GM12878 (cell line): ENCODE measurements at regions not wholly inside any gene's neighbourhood (a gene's known extent, or its start where the extent isn't known, plus 50 kb on each side); places are given as distances from the start of the nearest gene placed in this dataset.
"Not testable (repeated sequence)": the region's sequence is repeated elsewhere in the genome, so short reads cannot be mapped to it uniquely, and the experiment has no call there.

Experiments used
- ATAC-seq: fragments of 200-7000 bp; cut with Tn5 transposase; 3 replicates; pipeline ENCODE4 v1.9.1; 2020; ENCODE audit warnings: mild to moderate bottlenecking, moderate library complexity
- BruUV-seq: library from RNA; stranded (reverse); fragments of 400-500 nt; replicated peaks from 2 replicates; lab custom pipeline; 2021; lab: Mats Ljungman, UMichigan
- CTCF ChIA-PET: fragments of 300-600 bp; sonication (Branson Sonifier 250); formaldehyde crosslinking; extraction: SDS; loops from one replicate; lab custom pipeline; 2021; ENCODE audit warnings: inconsistent platforms; lab: Yijun Ruan, JAX
- POLR2A ChIA-PET: fragments of 350-600 bp; formaldehyde crosslinking; extraction: SDS; loops from one replicate; lab custom pipeline; 2021; ENCODE audit warnings: inconsistent platforms; lab: Charles Lee
- RAD21 ChIA-PET: fragments of 300-600 bp; sonication (Branson Sonifier 250); formaldehyde crosslinking; loops from one replicate; lab custom pipeline; 2023; ENCODE audit warnings: antibody characterized with exemption; ENCODE audit not compliant: unreplicated experiment; lab: Charles Lee
- SMC1A ChIA-PET: fragments of 300-600 bp; sonication (Branson Sonifier 250); formaldehyde crosslinking; loops from one replicate; lab custom pipeline; 2023; ENCODE audit not compliant: unreplicated experiment, uncharacterized antibody; lab: Charles Lee
- DNase-seq: peaks from one replicate; pipeline ENCODE4 v3.0.0-alpha.2; 2011; ENCODE audit warnings: low read depth, low spot score
- FAIRE-seq: peaks from 3 replicates; lab custom pipeline; 2011; peaks lifted over from hg19 to GRCh38; lab: Jason Lieb, UNC
- H2AFZ ChIP-seq: 2 replicates; pipeline ENCODE4 v1.6.0; 2011; ENCODE audit warnings: low read depth, low read length, control low read depth; ENCODE audit not compliant: control insufficient read depth
- H3K27ac ChIP-seq: 2 replicates; pipeline ENCODE4 v1.5.1; 2011; ENCODE audit warnings: control low read depth; ENCODE audit not compliant: control insufficient read depth, insufficient read depth
- H3K27me3 ChIP-seq, 2 experiments: replicated peaks in 1 of 2; 2 replicates each; pipeline versions ENCODE4 v1.6.0 to v1.6.1; 2011; ENCODE audit warnings: low read length in 1 of 2; ENCODE audit not compliant: control insufficient read depth in 2 of 2, insufficient read depth in 2 of 2
- H3K36me3 ChIP-seq, 2 experiments: 2 replicates each; pipeline ENCODE4 v1.5.1; 2011; ENCODE audit warnings: low read length in 1 of 2; ENCODE audit not compliant: control insufficient read depth in 2 of 2, insufficient read depth in 2 of 2
- H3K4me1 ChIP-seq: 2 replicates; pipeline ENCODE4 v1.6.1; 2011; ENCODE audit warnings: mild to moderate bottlenecking, low read length, moderate library complexity, mixed read lengths; ENCODE audit not compliant: control insufficient read depth, insufficient read depth
- H3K4me2 ChIP-seq: 2 replicates; pipeline ENCODE4 v1.6.0; 2011; ENCODE audit warnings: control low read depth; ENCODE audit not compliant: control insufficient read depth, insufficient read depth
- H3K4me3 ChIP-seq: fragments of 200-600 bp; sonication (generic); 2 replicates; pipeline ENCODE4 v1.5.1; 2016
- H3K79me2 ChIP-seq: 2 replicates; pipeline ENCODE4 v1.6.0; 2011; ENCODE audit warnings: low read length; ENCODE audit not compliant: control insufficient read depth, insufficient read depth
- H3K9ac ChIP-seq: 2 replicates; pipeline ENCODE4 v1.8.0; 2011; ENCODE audit warnings: low read length, control low read depth, mixed read lengths; ENCODE audit not compliant: control insufficient read depth, insufficient read depth
- H3K9me3 ChIP-seq: replicated peaks from 3 replicates; pipeline ENCODE4 v1.5.1; 2011; ENCODE audit warnings: mild to moderate bottlenecking, low read length; ENCODE audit not compliant: control insufficient read depth, insufficient read depth
- H4K20me1 ChIP-seq: 2 replicates; pipeline ENCODE4 v1.6.0; 2011; ENCODE audit not compliant: control insufficient read depth, insufficient read depth
- ASH2L ChIP-seq: fragments of 300-600, 200-600 bp; sonication (generic); IDR thresholded peaks from 2 replicates; pipeline ENCODE4 v1.6.1; 2017; ENCODE audit warnings: low read depth, mild to moderate bottlenecking, borderline replicate concordance
- ATF7 ChIP-seq: fragments of 450-650 bp; IDR thresholded peaks from 2 replicates; pipeline ENCODE4 v1.6.1; 2016; ENCODE audit warnings: low read depth, mild to moderate bottlenecking
- BCLAF1 ChIP-seq: fragments of 450-650 bp; IDR thresholded peaks from 2 replicates; pipeline ENCODE4 v1.6.1; 2017; ENCODE audit warnings: antibody characterized with exemption, mild to moderate bottlenecking, moderate library complexity
- CHD1 ChIP-seq: IDR thresholded peaks from 2 replicates; pipeline ENCODE4 v1.6.1; 2012; ENCODE audit warnings: low read depth, low read length, improper control_type of control experiment
- NR2C2 ChIP-seq: IDR thresholded peaks from 2 replicates; pipeline ENCODE4 v1.6.1; 2011; ENCODE audit warnings: borderline replicate concordance, low read depth; ENCODE audit not compliant: control insufficient read depth, insufficient read length
- WGBS: methylation state at CpG from one replicate; pipeline ENCODE4 v1.1.6; 2016; ENCODE audit warnings: low lambda C conversion rate; ENCODE audit not compliant: insufficient replicate concordance, insufficient coverage; ENCODE audit errors: missing lambda C conversion rate; 5-methylcytosine and 5-hydroxymethylcytosine counted together
- in situ Hi-C: fragments of 300-500 bp; cut with MboI; formaldehyde crosslinking; loops from 9 replicates; pipeline ENCODE4 v1.14.3; 2018; ENCODE audit warnings: mixed read lengths
- intact Hi-C: fragments of 100-400 bp; cut with micrococcal nuclease; formaldehyde crosslinking; loops from one replicate; pipeline ENCODE4 v1.14.2; 2022; ENCODE audit not compliant: unreplicated experiment

- H3K4me3 ChIP-seq, intact Hi-C loops, DNase-seq, SMC1A ChIA-PET, H4K20me1 ChIP-seq, FAIRE-seq, H3K4me2 ChIP-seq, CTCF ChIA-PET, H3K79me2 ChIP-seq, RAD21 ChIA-PET, in situ Hi-C loops, ATAC-seq, H3K27ac ChIP-seq, H3K4me1 ChIP-seq, BruUV-seq, POLR2A ChIA-PET, H3K9ac ChIP-seq, H2AFZ ChIP-seq, H3K27me3 ChIP-seq, H3K9me3 ChIP-seq, H3K36me3 ChIP-seq: not testable (repeated sequence)
- no CpG with 5 or more reads among the region's 4 CpGs for whole genome bisulfite sequencing
These were observed 1121.1 kb downstream of the TSPY10 start for GRCh38 chrY:10648813-10649212.

- H3K27ac ChIP-seq, H3K36me3 ChIP-seq, H2AFZ ChIP-seq, SMC1A ChIA-PET, DNase-seq, H3K4me3 ChIP-seq, BruUV-seq, RAD21 ChIA-PET, H3K9ac ChIP-seq, intact Hi-C loops, H4K20me1 ChIP-seq, H3K4me1 ChIP-seq, CTCF ChIA-PET, H3K9me3 ChIP-seq, POLR2A ChIA-PET, in situ Hi-C loops, FAIRE-seq, H3K27me3 ChIP-seq, H3K79me2 ChIP-seq, ATAC-seq, H3K4me2 ChIP-seq: not testable (repeated sequence)
- no CpG with 5 or more reads among the region's 3 CpGs for WGBS
These were observed 1129.4 kb downstream of the TSPY10 start for GRCh38 chrY:10657120-10657519.

- RAD21 ChIA-PET, result no interaction called here
- Histone ChIP-seq H3K9me3 (no peaks in the 10 kb centered on the region; the same call in 1 of the 3 replicates), H3K9ac (no peak overlapping the region), H3K4me2 (no peak overlapping the region), H2AFZ (no peak overlapping the region), H3K27ac (no peak overlapping the region), H3K36me3 (no peaks in the 10 kb centered on the region), H3K4me1 (no peaks in the 10 kb centered on the region), H3K79me2 (no peaks in the 10 kb centered on the region), H3K27me3 (no peaks in the 10 kb centered on the region), H4K20me1 (no peaks in the 10 kb centered on the region), H3K4me3 (no peak overlapping the region)
- no peak for ATAC-seq
- BruUV-seq, result no TSS peak
- POLR2A ChIA-PET, result no interaction called here
- no peak for DNase-seq
- no peak for FAIRE-seq
- SMC1A ChIA-PET, result no interaction called here
- CTCF ChIA-PET, result no interaction called here
- in situ Hi-C loops (no loop called here), intact Hi-C loops (no loop called here)
- WGBS, result 20% methylated on average over 5 of the region's 9 CpGs
- TF ChIP-seq BCLAF1, result no peak
- TF ChIP-seq ATF7, result no peak
- no peak for TF ChIP-seq CHD1
- no peak for TF ChIP-seq ASH2L
- TF ChIP-seq NR2C2, result no peak
These were observed 1139.1 kb downstream of the TSPY10 start for GRCh38 chrY:10666785-10667184.
